SK-N-SH (cell line): ENCODE measurements at regions not wholly inside any gene's neighbourhood (a gene's known extent, or its start where the extent isn't known, plus 50 kb on each side); places are given as distances from the start of the nearest gene placed in this dataset.

Experiments
- CTCF ChIA-PET: fragments of 300-600, 350-600 bp; formaldehyde crosslinking; extraction: SDS; loops from one replicate; lab custom pipeline; 2021; lab: Yijun Ruan, JAX
- POLR2A ChIA-PET: fragments of 350-600 bp; sonication (Branson Sonifier 250); formaldehyde crosslinking; extraction: SDS; loops from one replicate; lab custom pipeline; 2020; ENCODE audit warnings: antibody characterized with exemption, inconsistent platforms; lab: Yijun Ruan, JAX
- DNase-seq: peaks from one replicate; pipeline ENCODE4 v3.0.0; 2012
- H2AFZ ChIP-seq: fragments of 200-600 bp; sonication (generic); 2 replicates; pipeline ENCODE4 v1.8.1; 2016; ENCODE audit warnings: antibody characterized with exemption, mild to moderate bottlenecking, low read depth
- H3F3A ChIP-seq: fragments of 200-600 bp; sonication (generic); replicated peaks from 2 replicates; pipeline ENCODE3; 2016; ENCODE audit warnings: antibody characterized with exemption, mild to moderate bottlenecking; ENCODE audit not compliant: insufficient read depth
- H3K27ac ChIP-seq, 2 experiments: fragments of 200-500 bp in 1 of 2; fragments of 200-600 bp in 1 of 2; sonication (Bioruptor generic) in 1 of 2; sonication (generic), shearing (Covaris generic) in 1 of 2; 2 replicates each; pipeline versions ENCODE4 v1.5.1 to v1.6.1; 2014 to 2016; ENCODE audit warnings: low read depth in 2 of 2, inconsistent platforms in 1 of 2, low read length in 1 of 2, mild to moderate bottlenecking in 1 of 2, mixed read lengths in 1 of 2
- H3K27me3 ChIP-seq: fragments of 200-600 bp; sonication (generic), shearing (Covaris generic); 2 replicates; pipeline ENCODE4 v1.6.1; 2016; ENCODE audit warnings: mixed run types; ENCODE audit not compliant: insufficient read depth
- H3K36me3 ChIP-seq, 2 experiments: fragments of 200-500 bp in 1 of 2; fragments of 200-600 bp in 1 of 2; sonication (Bioruptor generic) in 1 of 2; sonication (generic) in 1 of 2; replicated peaks in 1 of 2; 2 replicates each; pipeline versions ENCODE3 to v1.5.1; 2014 to 2016; ENCODE audit warnings: low read length in 1 of 2, mild to moderate bottlenecking in 1 of 2; ENCODE audit not compliant: insufficient read depth in 2 of 2, control insufficient read depth in 1 of 2
- H3K4me1 ChIP-seq, 2 experiments: fragments of 200-500 bp in 1 of 2; fragments of 200-600 bp in 1 of 2; sonication (Bioruptor generic) in 1 of 2; sonication (generic), shearing (Covaris generic) in 1 of 2; 2 replicates each; pipeline versions ENCODE4 v1.5.1 to v1.6.1; 2014 to 2016; ENCODE audit warnings: low read depth in 1 of 2, low read length in 1 of 2, mixed run types in 1 of 2; ENCODE audit not compliant: insufficient read depth in 2 of 2, control insufficient read depth in 1 of 2
- H3K4me2 ChIP-seq: fragments of 200-600 bp; sonication (generic), shearing (Covaris generic); 2 replicates; pipeline ENCODE4 v1.6.1; 2017; ENCODE audit warnings: mixed run types
- H3K4me3 ChIP-seq, 2 experiments: fragments of 200-500 bp in 1 of 2; fragments of 200-600 bp in 1 of 2; sonication (Bioruptor generic) in 1 of 2; sonication (generic), shearing (Covaris generic) in 1 of 2; 2 replicates each; pipeline versions ENCODE4 v1.5.1 to v1.8.1; 2014 to 2016; ENCODE audit warnings: low read depth in 2 of 2, inconsistent platforms in 1 of 2, low read length in 1 of 2, mild to moderate bottlenecking in 1 of 2, mixed read lengths in 1 of 2, moderate library complexity in 1 of 2
- H3K79me2 ChIP-seq: fragments of 200-600 bp; sonication (generic); 2 replicates; pipeline ENCODE4 v1.8.1; 2017; ENCODE audit warnings: mild to moderate bottlenecking; ENCODE audit not compliant: insufficient read depth
- H3K9ac ChIP-seq: fragments of 200-600 bp; sonication (generic); 2 replicates; pipeline ENCODE4 v1.6.1; 2017; ENCODE audit warnings: mixed run types
- H3K9me2 ChIP-seq: fragments of 200-600 bp; sonication (generic); 2 replicates; pipeline ENCODE4 v1.6.1; 2017; ENCODE audit warnings: mixed run types
- H3K9me3 ChIP-seq: fragments of 200-600 bp; sonication (generic); 2 replicates; pipeline ENCODE4 v1.6.1; 2017; ENCODE audit warnings: mixed run types, mild to moderate bottlenecking, moderate library complexity
- H4K20me1 ChIP-seq: fragments of 200-600 bp; sonication (generic); 2 replicates; pipeline ENCODE4 v1.6.1; 2017; ENCODE audit warnings: mild to moderate bottlenecking, mixed run types; ENCODE audit not compliant: insufficient read depth
- ELF1 ChIP-seq: IDR thresholded peaks from 2 replicates; pipeline ENCODE4 v1.4.0; 2012
- EP300 ChIP-seq, 2 experiments: IDR thresholded peaks; 2 replicates each; pipeline versions ENCODE4 v1.4.0 to v1.6.1; 2012; ENCODE audit warnings: borderline replicate concordance in 1 of 2, low read depth in 1 of 2, low read length in 1 of 2
- FOSL2 ChIP-seq: IDR thresholded peaks from 2 replicates; pipeline ENCODE4 v1.4.0; 2012; ENCODE audit warnings: low read depth, mild to moderate bottlenecking, moderate library complexity, borderline replicate concordance
- FOXJ3 ChIP-seq: sonication (generic); formaldehyde crosslinking; IDR thresholded peaks from 2 replicates; pipeline ENCODE4 v1.5.1; 2020; ENCODE audit warnings: mild to moderate bottlenecking, missing genetic modification reagents
- GABPA ChIP-seq: IDR thresholded peaks from 2 replicates; pipeline ENCODE4 v1.4.0; 2012; ENCODE audit warnings: low read depth, mild to moderate bottlenecking
- IRF3 ChIP-seq: fragments of 150-350 bp; IDR thresholded peaks from 2 replicates; pipeline ENCODE4 v1.6.1; 2016; ENCODE audit warnings: mild to moderate bottlenecking, low read depth, low read length
- JUND ChIP-seq: IDR thresholded peaks from 2 replicates; pipeline ENCODE4 v1.4.0; 2012
- MEF2A ChIP-seq: IDR thresholded peaks from 2 replicates; pipeline ENCODE4 v1.4.0; 2012; ENCODE audit warnings: low read depth, borderline replicate concordance
- MXI1 ChIP-seq: IDR thresholded peaks from 2 replicates; pipeline ENCODE4 v1.6.1; 2012; ENCODE audit warnings: mild to moderate bottlenecking, low read depth, low read length, improper control_type of control experiment
- NRF1 ChIP-seq: IDR thresholded peaks from 2 replicates; pipeline ENCODE4 v1.6.1; 2012; ENCODE audit warnings: low read depth, mild to moderate bottlenecking, low read length
- POLR2AphosphoS5 ChIP-seq: IDR thresholded peaks from 2 replicates; pipeline ENCODE4 v1.6.1; 2012; ENCODE audit warnings: low read depth, low read length
- RCOR1 ChIP-seq: fragments of 150-350 bp; IDR thresholded peaks from 2 replicates; pipeline ENCODE4 v1.6.1; 2017; ENCODE audit warnings: antibody characterized with exemption, low read length
- RFX5 ChIP-seq: IDR thresholded peaks from 2 replicates; pipeline ENCODE4 v1.6.1; 2012; ENCODE audit warnings: mild to moderate bottlenecking, improper control_type of control experiment, low read length
- SMC3 ChIP-seq: IDR thresholded peaks from 2 replicates; pipeline ENCODE4 v1.6.1; 2012; ENCODE audit warnings: low read depth, low read length, improper control_type of control experiment
- TCF12 ChIP-seq: IDR thresholded peaks from 2 replicates; pipeline ENCODE4 v1.4.0; 2012
- USF1 ChIP-seq: IDR thresholded peaks from 2 replicates; pipeline ENCODE4 v1.4.0; 2012; ENCODE audit warnings: low read depth, borderline replicate concordance
- USF2 ChIP-seq: fragments of 150-350 bp; IDR thresholded peaks from 2 replicates; pipeline ENCODE4 v1.6.1; 2017; ENCODE audit warnings: antibody characterized with exemption, low read length, low read depth, borderline replicate concordance
- ZBTB33 ChIP-seq: IDR thresholded peaks from 2 replicates; pipeline ENCODE4 v1.4.0; 2012; ENCODE audit warnings: low read depth, borderline replicate concordance
- WGBS: methylation state at CpG from one replicate; pipeline ENCODE4 v1.1.6; 2017; ENCODE audit warnings: low lambda C conversion rate; 5-methylcytosine and 5-hydroxymethylcytosine counted together

GRCh38 chr3:15875016-15875689, 77.4 kb upstream of the ANKRD28 start (continued):
- no peak for TF ChIP-seq USF1
- TF ChIP-seq NRF1 = no peak
- no peak for TF ChIP-seq IRF3
- TF ChIP-seq POLR2AphosphoS5 = 0 out of 2 replicates have a peak, but pooled peaks have one; percentile 28
- no peak for TF ChIP-seq ELF1
- no peak for TF ChIP-seq MEF2A
- peak in 1 of 2 experiments; percentile 82; a peak in 1 of 4 replicates for TF ChIP-seq EP300 (IDR thresholded peaks at IDR 0.05; ENCODE audit: borderline replicate concordance in 1 of 2, low read depth in 1 of 2, low read length in 1 of 2)
- no peak for TF ChIP-seq RCOR1

- TF ChIP-seq USF2 (no peak), RFX5 (no peak), SMC3 (no peak), JUND (no peak), ZBTB33 (no peak), EP300 (IDR thresholded peaks at IDR 0.05; ENCODE audit: borderline replicate concordance in 1 of 2, low read depth in 1 of 2, low read length in 1 of 2) (no peak), FOXJ3 (CRISPR knock-in tag) (no peak), GABPA (no peak), IRF3 (no peak), FOSL2 (no peak), TCF12 (no peak), MXI1 (no peak)
These were observed 78.9 kb upstream of the ANKRD28 start for GRCh38 chr3:15876669-15877068.

More at GRCh38 chr3:15876669-15877068, 78.9 kb upstream of the ANKRD28 start:
- Histone ChIP-seq H3K27me3 (no peaks in the 10 kb centered on the region), H3K27ac (no peak overlapping the region), H3K4me3 (no peak overlapping the region), H3K79me2 (no peaks in the 10 kb centered on the region), H3K9me3 (no peaks in the 10 kb centered on the region), H4K20me1 (no peaks in the 10 kb centered on the region), H3F3A (peaks cover 24% of the 10 kb centered on the region), H3K9me2 (no peaks in the 10 kb centered on the region), H3K36me3 (peaks cover 0 to 3% of the 10 kb centered on the region in 2 experiments), H2AFZ (no peak overlapping the region), H3K9ac (no peak overlapping the region), H3K4me1 (peaks cover 0 to 13% of the 10 kb centered on the region in 2 experiments; a peak in 1 of 4 replicates), H3K4me2 (no peak overlapping the region)
- ChIA-PET CTCF (no interaction called here), POLR2A (no interaction called here)
- 73% methylated on average over 1 of the region's 1 CpG for WGBS
- DNase-seq = no peak
